A549 (cell line): ENCODE measurements at regions not wholly inside any gene's neighbourhood (a gene's known extent, or its start where the extent isn't known, plus 50 kb on each side); places are given as distances from the start of the nearest gene placed in this dataset.
A peak's percentile ranks its signal among the peaks of the same experiment; 100 is the strongest.

ENCODE experiments used
- ATAC-seq, 2 experiments: fragments of 200-7000 bp in 1 of 2; fragments of >200 bp in 1 of 2; cut with Nextera tagmentation in 1 of 2; cut with Tn5 transposase in 1 of 2; 3 replicates each; pipeline versions ENCODE4 v1.8.0 to v1.9.1; 2018 to 2020; ENCODE audit warnings: mild to moderate bottlenecking in 1 of 2, moderate library complexity in 1 of 2
- CTCF ChIA-PET: fragments of 300-600 bp; sonication (Branson Sonifier 250); formaldehyde crosslinking; extraction: SDS; loops from one replicate; lab custom pipeline; 2021; ENCODE audit warnings: antibody characterized with exemption, inconsistent platforms; lab: Yijun Ruan, JAX
- POLR2A ChIA-PET: fragments of 350-600 bp; formaldehyde crosslinking; extraction: SDS; loops from one replicate; lab custom pipeline; 2021; ENCODE audit warnings: antibody characterized with exemption, inconsistent platforms; lab: Yijun Ruan, JAX
- DNase-seq, 2 experiments: peaks; one replicate each; pipeline versions ENCODE4 v3.0.0 to v3.0.0-alpha.2; 2011 to 2016; ENCODE audit warnings: low read depth in 1 of 2, low spot score in 1 of 2
- FAIRE-seq: peaks from 2 replicates; lab custom pipeline; 2011; peaks lifted over from hg19 to GRCh38; lab: Jason Lieb, UNC
- H3K27ac ChIP-seq, 2 experiments: fragments of >200 bp; sonication (Bioruptor Twin); formaldehyde crosslinking; 3 replicates each; pipeline ENCODE4 v1.5.1; 2016 to 2017
- H3K4me1 ChIP-seq: fragments of >200 bp; sonication (Bioruptor Twin); formaldehyde crosslinking; 3 replicates; pipeline ENCODE4 v1.6.1; 2016
- H3K4me2 ChIP-seq: fragments of >200 bp; sonication (Bioruptor Twin); formaldehyde crosslinking; 3 replicates; pipeline ENCODE4 v1.6.1; 2016
- H3K4me3 ChIP-seq: fragments of >200 bp; sonication (Bioruptor Twin); formaldehyde crosslinking; 3 replicates; pipeline ENCODE4 v1.5.1; 2016
- H3K9me3 ChIP-seq: fragments of >200 bp; sonication (Bioruptor Twin); formaldehyde crosslinking; 3 replicates; pipeline ENCODE4 v1.6.1; 2016
- ATOH8 ChIP-seq: fragments of 250-450 bp; sonication (Bioruptor Pico); IDR thresholded peaks from 2 replicates; pipeline ENCODE4 v1.5.0; 2020; ENCODE audit warnings: low read depth, mild to moderate bottlenecking, moderate library complexity
- CHD2 ChIP-seq: fragments of 150-350 bp; IDR thresholded peaks from 2 replicates; pipeline ENCODE4 v1.6.1; 2014; ENCODE audit warnings: low read length; ENCODE audit not compliant: partially characterized antibody
- FOSB ChIP-seq: fragments of 250-450 bp; sonication (Bioruptor Pico); IDR thresholded peaks from 2 replicates; pipeline ENCODE4 v1.5.0; 2020; ENCODE audit warnings: mild to moderate bottlenecking, moderate library complexity
- GATA3 ChIP-seq: IDR thresholded peaks from 2 replicates; pipeline ENCODE4 v1.6.1; 2012; ENCODE audit warnings: borderline replicate concordance
- HOXA7 ChIP-seq: fragments of 250-450 bp; sonication (Bioruptor Pico); IDR thresholded peaks from 2 replicates; pipeline ENCODE4 v1.5.0; 2020; ENCODE audit warnings: mild to moderate bottlenecking, moderate library complexity
- KDM1A ChIP-seq: fragments of 200-600 bp; sonication (generic); IDR thresholded peaks from 2 replicates; pipeline ENCODE4 v1.6.1; 2016; ENCODE audit warnings: low read depth, mild to moderate bottlenecking
- MAFK ChIP-seq: fragments of 450-650 bp; IDR thresholded peaks from 2 replicates; pipeline ENCODE4 v1.6.1; 2014; ENCODE audit not compliant: partially characterized antibody
- MAX ChIP-seq: IDR thresholded peaks from 2 replicates; pipeline ENCODE4 v1.6.1; 2012
- NPAS2 ChIP-seq: fragments of 250-450 bp; sonication (Bioruptor Pico); IDR thresholded peaks from 2 replicates; pipeline ENCODE4 v1.8.0; 2022; ENCODE audit warnings: mild to moderate bottlenecking, moderate library complexity, borderline replicate concordance
- PBX3 ChIP-seq: IDR thresholded peaks from 2 replicates; pipeline ENCODE4 v1.6.1; 2012
- POLR2A ChIP-seq: IDR thresholded peaks from 2 replicates; pipeline ENCODE4 v1.6.1; 2012; ENCODE audit warnings: mild to moderate bottlenecking, low read length
- POLR2AphosphoS2 ChIP-seq: conservative IDR thresholded peaks from 2 replicates; pipeline ENCODE4 v1.6.1; 2012; ENCODE audit warnings: low read length, improper control_type of control experiment, inconsistent platforms
- RAD21 ChIP-seq, 2 experiments: fragments of >200 bp in 1 of 2; sonication (Bioruptor Twin) in 1 of 2; formaldehyde crosslinking in 1 of 2; IDR thresholded peaks in 1 of 2; conservative IDR thresholded peaks in 1 of 2; 2 replicates in 1 of 2; 3 replicates in 1 of 2; pipeline ENCODE4 v1.6.1; 2012 to 2018; ENCODE audit warnings: inconsistent platforms in 1 of 2
- RCOR1 ChIP-seq: fragments of 150-350 bp; IDR thresholded peaks from 2 replicates; pipeline ENCODE4 v1.6.1; 2014; ENCODE audit warnings: antibody characterized with exemption, low read length, low read depth
- RNF2 ChIP-seq: fragments of 200-600 bp; sonication (generic); IDR thresholded peaks from 2 replicates; pipeline ENCODE4 v1.6.1; 2016; ENCODE audit warnings: low read depth, mild to moderate bottlenecking, antibody characterized with exemption, moderate library complexity, borderline replicate concordance
- SMC3 ChIP-seq: fragments of >200 bp; sonication (Bioruptor Twin); formaldehyde crosslinking; IDR thresholded peaks from 3 replicates; pipeline ENCODE4 v1.6.1; 2018; ENCODE audit warnings: inconsistent platforms
- SREBF2 ChIP-seq: fragments of 450-650 bp; IDR thresholded peaks from 2 replicates; pipeline ENCODE4 v1.6.1; 2014; ENCODE audit warnings: mild to moderate bottlenecking, moderate library complexity
- TP53 ChIP-seq: fragments of 250-450 bp; sonication (Bioruptor Pico); IDR thresholded peaks from 2 replicates; pipeline ENCODE4 v1.5.0; 2021; ENCODE audit warnings: mild to moderate bottlenecking, moderate library complexity
- ZSCAN20 ChIP-seq: fragments of 250-450 bp; sonication (Bioruptor Pico); IDR thresholded peaks from 2 replicates; pipeline ENCODE4 v1.8.0; 2022; ENCODE audit warnings: mild to moderate bottlenecking, moderate library complexity
- WGBS: methylation state at CpG from one replicate; pipeline ENCODE4 v1.1.6; 2017; ENCODE audit errors: missing lambda C conversion rate; 5-methylcytosine and 5-hydroxymethylcytosine counted together
- TF ChIP-seq, protein P1 (sequence below): fragments of >200 bp; sonication (Bioruptor Twin); formaldehyde crosslinking; IDR thresholded peaks from 3 replicates; pipeline ENCODE4 v1.5.1; 2016

GRCh38 chr9:129455151-129455995, 165.5 kb downstream of the C9orf50 start:
- ATAC-seq, result no peak

GRCh38 chr9:129454467-129455067, 166.3 kb downstream of the C9orf50 start:
- DNase-seq (no peak), FAIRE-seq (no peak), ATAC-seq (no peak)
- H3K4me2 ChIP-seq, result no peak overlapping the region
- H3K27ac ChIP-seq, result peak overlapping the region in 1 of 2 experiments; percentile 78; a peak in 3 of 6 replicates
- H3K4me1 ChIP-seq, result peaks cover 24% of the 10 kb centered on the region
- ChIA-PET POLR2A (no interaction called here), CTCF (interaction anchor here (1.2 kb wide), 1 partner anchor 281 kb away, joined by 3 read pairs; no protein-coding TSS in a partner anchor)
- H3K9me3 ChIP-seq, result no peaks in the 10 kb centered on the region
- TF ChIP-seq GATA3, result no peak
- TF ChIP-seq SREBF2, result no peak
- TF ChIP-seq, protein P1, sequence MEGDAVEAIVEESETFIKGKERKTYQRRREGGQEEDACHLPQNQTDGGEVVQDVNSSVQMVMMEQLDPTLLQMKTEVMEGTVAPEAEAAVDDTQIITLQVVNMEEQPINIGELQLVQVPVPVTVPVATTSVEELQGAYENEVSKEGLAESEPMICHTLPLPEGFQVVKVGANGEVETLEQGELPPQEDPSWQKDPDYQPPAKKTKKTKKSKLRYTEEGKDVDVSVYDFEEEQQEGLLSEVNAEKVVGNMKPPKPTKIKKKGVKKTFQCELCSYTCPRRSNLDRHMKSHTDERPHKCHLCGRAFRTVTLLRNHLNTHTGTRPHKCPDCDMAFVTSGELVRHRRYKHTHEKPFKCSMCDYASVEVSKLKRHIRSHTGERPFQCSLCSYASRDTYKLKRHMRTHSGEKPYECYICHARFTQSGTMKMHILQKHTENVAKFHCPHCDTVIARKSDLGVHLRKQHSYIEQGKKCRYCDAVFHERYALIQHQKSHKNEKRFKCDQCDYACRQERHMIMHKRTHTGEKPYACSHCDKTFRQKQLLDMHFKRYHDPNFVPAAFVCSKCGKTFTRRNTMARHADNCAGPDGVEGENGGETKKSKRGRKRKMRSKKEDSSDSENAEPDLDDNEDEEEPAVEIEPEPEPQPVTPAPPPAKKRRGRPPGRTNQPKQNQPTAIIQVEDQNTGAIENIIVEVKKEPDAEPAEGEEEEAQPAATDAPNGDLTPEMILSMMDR, result no peak
- TF ChIP-seq NPAS2 (CRISPR knock-in tag), result no peak
- no peak for TF ChIP-seq MAFK
- 81% methylated on average over 6 of the region's 8 CpGs for WGBS
- H3K4me3 ChIP-seq, result no peak overlapping the region

More at GRCh38 chr9:129455151-129455995, 165.5 kb downstream of the C9orf50 start:
- Histone ChIP-seq H3K4me2 (no peak overlapping the region), H3K4me3 (no peak overlapping the region), H3K4me1 (peaks cover 29% of the 10 kb centered on the region), H3K27ac (peak overlapping the region; percentile 26 to 78; a peak in 4 of 6 replicates), H3K9me3 (no peaks in the 10 kb centered on the region)
- ChIA-PET CTCF (interaction anchor here (1.0 to 1.2 kb wide), 2 partner anchors 27 to 282 kb away, joined by 3 read pairs; no protein-coding TSS in a partner anchor), POLR2A (no interaction called here)
- 75% methylated on average over 8 of the region's 20 CpGs for WGBS
- no peak for TF ChIP-seq HOXA7
- no peak for TF ChIP-seq KDM1A
- no peak for TF ChIP-seq PBX3
- no peak for TF ChIP-seq POLR2AphosphoS2
- TF ChIP-seq RAD21 (conservative IDR thresholded peaks at IDR 0.05 in 1 of 2, IDR thresholded peaks at IDR 0.05 in 1 of 2), result no peak
- no peak for TF ChIP-seq RNF2
- FAIRE-seq (no peak), DNase-seq (no peak)

GRCh38 chr9:129453734-129454133, 167.2 kb downstream of the C9orf50 start:
- DNase-seq (no peak), ATAC-seq (no peak), FAIRE-seq (no peak)
- POLR2A ChIA-PET, result no interaction called here
- 0 out of 6 replicates have a peak overlapping the region, but pooled peaks of 1 of the 2 experiments have one; percentile 12 for H3K27ac ChIP-seq
- no peak overlapping the region for H3K4me3 ChIP-seq
- CTCF ChIA-PET, result no interaction called here
- H3K4me1 ChIP-seq, result peaks cover 15% of the 10 kb centered on the region
- TF ChIP-seq CHD2, result peak; percentile 30
- no peak for TF ChIP-seq MAX
- H3K9me3 ChIP-seq, result no peaks in the 10 kb centered on the region
- H3K4me2 ChIP-seq, result no peak overlapping the region

- CTCF ChIA-PET, result interaction anchor here (1.0 to 1.7 kb wide), 2 partner anchors 19 to 32 kb away, joined by 3 to 4 read pairs; no protein-coding TSS in a partner anchor
- 92% methylated on average over 10 of the region's 10 CpGs for WGBS
These were observed 169.2 kb downstream of the C9orf50 start for GRCh38 chr9:129451669-129452068.

More at GRCh38 chr9:129451669-129452068, 169.2 kb downstream of the C9orf50 start:
- Histone ChIP-seq H3K4me1 (peaks cover 8% of the 10 kb centered on the region; the same call in 1 of the 3 replicates), H3K4me3 (no peak overlapping the region), H3K27ac (peak overlapping the region in 1 of 2 experiments; percentile 64; a peak in 3 of 6 replicates), H3K4me2 (no peak overlapping the region), H3K9me3 (0 out of 3 replicates have a peak, but pooled peaks cover 2% of the 10 kb centered on the region)
- no peak for ATAC-seq
- TF ChIP-seq FOSB (CRISPR knock-in tag) (no peak), TP53 (CRISPR knock-in tag) (no peak), SMC3 (no peak), POLR2A (no peak), ATOH8 (no peak), ZSCAN20 (CRISPR knock-in tag) (no peak), RCOR1 (no peak), KDM1A (no peak)
- DNase-seq, result no peak
- POLR2A ChIA-PET, result no interaction called here
- no peak for FAIRE-seq
